ENCODE measurements at regions not wholly inside any gene's neighbourhood (a gene's known extent, or its start where the extent isn't known, plus 50 kb on each side); places are given as distances from the start of the nearest gene placed in this dataset.

DNA sequence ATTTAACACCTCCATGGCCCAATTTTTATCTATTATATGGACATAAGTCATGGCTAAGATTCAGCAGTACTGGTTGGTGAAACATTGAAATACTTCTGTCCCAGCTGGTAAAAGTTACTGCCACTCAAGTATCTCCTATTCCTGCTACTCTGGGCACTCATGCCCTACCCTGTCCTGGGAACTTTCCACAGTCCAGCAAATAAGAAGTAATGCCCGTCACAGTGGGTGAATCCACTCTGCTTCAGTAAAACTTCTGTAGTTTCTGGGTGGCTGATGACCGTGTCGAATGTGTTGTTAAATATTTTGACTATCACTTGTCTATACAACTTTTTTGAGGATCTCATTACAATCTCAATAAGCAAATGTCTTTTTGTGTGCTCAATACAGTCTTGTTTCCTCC lies 209.3 kb upstream of the IGF1 start:
- DNase-seq (ENCODE audit: low read depth) = no peak
- TF ChIP-seq, protein P1, sequence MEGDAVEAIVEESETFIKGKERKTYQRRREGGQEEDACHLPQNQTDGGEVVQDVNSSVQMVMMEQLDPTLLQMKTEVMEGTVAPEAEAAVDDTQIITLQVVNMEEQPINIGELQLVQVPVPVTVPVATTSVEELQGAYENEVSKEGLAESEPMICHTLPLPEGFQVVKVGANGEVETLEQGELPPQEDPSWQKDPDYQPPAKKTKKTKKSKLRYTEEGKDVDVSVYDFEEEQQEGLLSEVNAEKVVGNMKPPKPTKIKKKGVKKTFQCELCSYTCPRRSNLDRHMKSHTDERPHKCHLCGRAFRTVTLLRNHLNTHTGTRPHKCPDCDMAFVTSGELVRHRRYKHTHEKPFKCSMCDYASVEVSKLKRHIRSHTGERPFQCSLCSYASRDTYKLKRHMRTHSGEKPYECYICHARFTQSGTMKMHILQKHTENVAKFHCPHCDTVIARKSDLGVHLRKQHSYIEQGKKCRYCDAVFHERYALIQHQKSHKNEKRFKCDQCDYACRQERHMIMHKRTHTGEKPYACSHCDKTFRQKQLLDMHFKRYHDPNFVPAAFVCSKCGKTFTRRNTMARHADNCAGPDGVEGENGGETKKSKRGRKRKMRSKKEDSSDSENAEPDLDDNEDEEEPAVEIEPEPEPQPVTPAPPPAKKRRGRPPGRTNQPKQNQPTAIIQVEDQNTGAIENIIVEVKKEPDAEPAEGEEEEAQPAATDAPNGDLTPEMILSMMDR (IDR thresholded peaks at IDR 0.05; ENCODE audit: control insufficient read depth, insufficient read depth, low read depth, low read length, missing control alignments) = no peak
- no peak overlapping the region for H3K4me3 ChIP-seq (ENCODE audit: control insufficient read depth, low read depth, low read length)

DNA sequence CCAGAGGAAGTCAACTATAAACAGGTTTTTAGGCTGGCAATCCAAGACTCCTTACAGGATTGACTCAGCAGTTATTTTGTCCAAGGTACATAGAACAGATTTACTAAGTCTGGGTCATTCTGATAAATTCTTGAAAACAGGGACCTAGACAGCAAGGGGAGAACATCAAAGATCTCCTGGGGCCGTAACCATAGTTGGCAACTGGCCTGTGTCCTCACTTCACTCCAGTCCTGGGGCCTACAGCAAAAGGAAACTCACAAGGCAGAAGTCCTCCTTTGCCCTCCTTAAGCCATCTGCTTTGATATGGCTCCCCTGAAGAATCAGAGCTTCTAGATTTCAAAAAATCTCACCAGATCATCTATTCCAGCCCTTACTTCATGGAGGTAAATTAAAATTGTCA lies 207.2 kb upstream of the IGF1 start:
- no peak overlapping the region for H3K4me3 ChIP-seq (ENCODE audit: control insufficient read depth, low read depth, low read length)
- TF ChIP-seq, protein P1 (IDR thresholded peaks at IDR 0.05; ENCODE audit: control insufficient read depth, insufficient read depth, low read depth, low read length, missing control alignments) = no peak
- DNase-seq (ENCODE audit: low read depth) = no peak

DNA sequence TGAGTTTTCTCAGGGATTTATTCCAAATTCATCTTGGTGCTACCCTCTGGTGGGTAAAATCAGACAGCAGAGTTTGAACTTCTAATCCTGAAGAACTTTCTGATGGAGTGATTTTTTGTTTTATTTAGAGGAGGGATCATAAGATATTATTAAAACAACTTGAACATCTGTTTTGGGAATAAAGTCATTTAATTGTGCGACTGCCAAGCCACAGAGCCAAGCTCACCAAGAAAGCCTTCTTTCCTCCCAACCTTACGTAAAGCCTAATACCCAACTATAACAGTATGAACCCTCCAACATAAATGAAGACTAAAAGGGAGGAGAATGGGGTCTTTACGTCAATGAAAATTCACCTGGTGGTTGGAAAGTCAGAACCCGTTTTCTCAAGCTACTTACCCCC lies 205.5 kb upstream of the IGF1 start:
- no peak for DNase-seq (ENCODE audit: low read depth)
- TF ChIP-seq, protein P1 (IDR thresholded peaks at IDR 0.05; ENCODE audit: control insufficient read depth, insufficient read depth, low read depth, low read length, missing control alignments) = peak; percentile 15
- H3K4me3 ChIP-seq (ENCODE audit: control insufficient read depth, low read depth, low read length) = no peak overlapping the region

DNA sequence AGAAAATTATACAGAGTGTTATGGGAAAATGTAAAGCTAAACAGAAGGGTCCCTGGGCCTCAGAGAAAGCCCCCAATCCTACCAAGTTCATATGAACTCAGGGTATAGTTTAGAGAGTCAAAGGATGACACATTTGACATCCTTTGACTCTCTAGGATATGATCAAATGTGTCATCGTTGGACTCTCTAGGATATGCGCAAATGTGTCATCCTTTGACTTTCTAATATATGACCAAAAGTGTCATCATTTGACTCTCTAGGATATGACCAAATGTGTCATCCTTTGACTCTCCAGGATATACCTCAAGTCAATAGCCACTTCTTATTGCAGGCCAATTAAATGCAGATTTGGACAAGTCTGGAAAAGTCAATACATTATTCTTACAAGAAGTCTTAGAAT lies 204.8 kb upstream of the IGF1 start:
- TF ChIP-seq, protein P1 (IDR thresholded peaks at IDR 0.05; ENCODE audit: control insufficient read depth, insufficient read depth, low read depth, low read length, missing control alignments) = no peak

DNA sequence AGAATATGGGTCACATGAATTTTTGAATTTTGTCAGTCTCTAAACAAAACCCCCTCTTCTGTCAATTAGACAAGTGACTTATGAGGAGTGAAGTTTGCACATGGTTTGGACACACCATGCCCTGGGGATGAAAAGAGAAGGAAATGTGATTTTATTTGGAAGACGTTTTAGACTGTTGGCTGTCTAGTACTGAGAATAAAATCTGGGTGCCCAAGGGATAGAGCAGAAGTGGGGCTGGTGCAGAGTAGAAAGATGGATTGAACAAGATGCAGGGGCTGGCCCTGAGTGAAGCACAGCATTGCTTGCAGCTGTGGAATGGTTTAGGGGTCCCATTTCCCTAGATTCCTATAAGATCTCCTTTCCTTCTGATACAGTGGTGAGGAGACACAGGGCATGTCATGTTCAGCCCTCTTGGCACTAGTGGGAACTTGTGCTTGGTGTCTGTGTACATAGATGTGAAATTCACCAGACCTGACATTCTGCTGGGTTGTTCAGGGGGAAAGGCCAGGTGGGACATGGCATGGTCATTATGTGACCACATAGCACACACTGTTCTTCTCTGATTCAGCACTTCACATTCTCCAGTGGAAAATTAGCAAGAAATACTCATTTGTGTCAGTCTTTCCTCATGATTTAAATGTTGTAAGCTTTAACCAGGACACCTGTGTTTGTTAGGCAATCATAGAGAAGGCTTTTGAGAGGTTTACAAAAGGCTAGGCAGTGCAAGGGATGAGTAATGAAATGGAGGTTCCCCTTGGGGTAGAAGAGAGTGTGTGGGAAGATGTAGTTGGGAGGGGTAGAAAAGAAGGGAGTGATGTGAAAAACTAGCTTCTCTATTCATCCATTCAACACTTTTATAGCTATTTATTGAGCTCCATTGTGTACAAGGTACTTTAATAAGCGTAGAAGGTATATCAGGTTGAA lies 202.3 kb upstream of the IGF1 start:
- H3K4me3 ChIP-seq (ENCODE audit: control insufficient read depth, low read depth, low read length) = no peak overlapping the region
- no peak for DNase-seq (ENCODE audit: low read depth)
- TF ChIP-seq, protein P1 (IDR thresholded peaks at IDR 0.05; ENCODE audit: control insufficient read depth, insufficient read depth, low read depth, low read length, missing control alignments) = no peak

More for the DNA sequence above, 204.8 kb upstream of the IGF1 start:
- H3K4me3 ChIP-seq (ENCODE audit: control insufficient read depth, low read depth, low read length) = no peak overlapping the region
- no peak for DNase-seq (ENCODE audit: low read depth)

DNA sequence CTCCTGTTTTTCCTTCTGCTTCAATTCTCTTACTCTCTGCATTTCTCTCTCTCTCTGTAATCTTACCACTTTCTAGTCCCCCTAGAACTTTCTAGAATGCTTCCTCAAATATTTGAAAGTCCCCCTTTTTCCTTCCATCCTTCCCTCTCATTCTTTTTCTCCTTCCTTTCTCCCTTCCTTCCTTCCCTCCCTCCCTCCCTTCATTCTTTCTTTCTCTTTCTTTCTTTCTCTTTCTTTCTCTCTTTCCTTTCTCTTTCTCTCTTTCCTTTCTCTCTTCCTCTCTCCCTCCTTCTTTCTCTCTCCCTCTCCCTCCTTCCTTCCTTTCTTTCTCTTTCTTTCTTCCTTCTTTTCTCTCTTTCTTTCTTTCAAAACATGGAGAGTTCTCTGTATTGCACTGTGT lies 201.4 kb upstream of the IGF1 start:
- H3K4me3 ChIP-seq (ENCODE audit: control insufficient read depth, low read depth, low read length) = no peak overlapping the region
- TF ChIP-seq, protein P1 (IDR thresholded peaks at IDR 0.05; ENCODE audit: control insufficient read depth, insufficient read depth, low read depth, low read length, missing control alignments) = no peak
- DNase-seq (ENCODE audit: low read depth) = no peak
